Cerebellar cortex (tissue), 1 donor: ENCODE measurements at regions not wholly inside any gene's neighbourhood (a gene's known extent, or its start where the extent isn't known, plus 50 kb on each side); places are given as distances from the start of the nearest gene placed in this dataset.
"Not testable (repeated sequence)": the region's sequence is repeated elsewhere in the genome, so short reads cannot be mapped to it uniquely, and the experiment has no call there.

Experiments
- DNase-seq: peaks from one replicate; pipeline ENCODE4 v3.0.0-alpha.2; 2015; ENCODE audit warnings: low spot score

GRCh38 chr15:62643572-62643971 is 399.0 kb upstream of the TPM1 start:
- no peak for DNase-seq

GRCh38 chr15:62644216-62644888 is 398.2 kb upstream of the TPM1 start:
- no peak for DNase-seq

- no peak for DNase-seq
Measured at GRCh38 chr15:62644889-62645742, 397.4 kb upstream of the TPM1 start.

- DNase-seq = no peak
Measured at GRCh38 chr15:62647202-62647842, 395.2 kb upstream of the TPM1 start.

- no peak for DNase-seq
Measured at GRCh38 chr15:62647843-62648505, 394.6 kb upstream of the TPM1 start.

GRCh38 chr15:62648954-62649353 is 393.6 kb upstream of the TPM1 start:
- no peak for DNase-seq

- DNase-seq = no peak
Measured at GRCh38 chr15:62649793-62650420, 392.6 kb upstream of the TPM1 start.

GRCh38 chr15:62653122-62653521 is 389.4 kb upstream of the TPM1 start:
- no peak for DNase-seq

GRCh38 chr15:62656071-62656470 is 386.5 kb upstream of the TPM1 start:
- no peak for DNase-seq

GRCh38 chr15:62657501-62657900 is 385.0 kb upstream of the TPM1 start:
- not testable (repeated sequence) for DNase-seq

GRCh38 chr15:62658498-62658897 is 384.0 kb upstream of the TPM1 start:
- no peak for DNase-seq

GRCh38 chr15:62663547-62663946 is 379.0 kb upstream of the TPM1 start:
- DNase-seq = no peak

- DNase-seq = peak; percentile 7
Measured at GRCh38 chr15:62665449-62665848, 377.1 kb upstream of the TPM1 start.

GRCh38 chr15:62666046-62666445 is 376.5 kb upstream of the TPM1 start:
- DNase-seq = no peak

GRCh38 chr15:62672268-62672667 is 370.3 kb upstream of the TPM1 start:
- no peak for DNase-seq

- DNase-seq = peak; percentile 80
Measured at GRCh38 chr15:62676891-62677290, 365.7 kb upstream of the TPM1 start.

GRCh38 chr15:62681939-62682896 is 360.3 kb upstream of the TPM1 start:
- no peak for DNase-seq

GRCh38 chr15:62683192-62683591 is 359.4 kb upstream of the TPM1 start:
- not testable (repeated sequence) for DNase-seq

GRCh38 chr15:62684123-62684808 is 358.3 kb upstream of the TPM1 start:
- no peak for DNase-seq

- DNase-seq = no peak
Measured at GRCh38 chr15:62691008-62691407, 351.5 kb upstream of the TPM1 start.
